Gastrocnemius medialis (tissue), 4 donors: ENCODE measurements at regions not wholly inside any gene's neighbourhood (a gene's known extent, or its start where the extent isn't known, plus 50 kb on each side); places are given as distances from the start of the nearest gene placed in this dataset.

ENCODE experiments used
- POLR2A ChIP-seq, 2 donors: fragments of 450-650 bp; IDR thresholded peaks; one replicate each; pipeline ENCODE4 v1.6.1; 2017; ENCODE audit warnings: antibody characterized with exemption in 2 of 2, mild to moderate bottlenecking in 2 of 2, moderate library complexity in 2 of 2
- TF ChIP-seq, protein P1 (sequence below), 5 experiments: fragments of 450-650 bp in 3 of 5; fragments of 200-600 bp in 2 of 5; sonication (generic) in 2 of 5; IDR thresholded peaks in 4 of 5; conservative IDR thresholded peaks in 1 of 5; 1 replicate in 4 of 5; 2 replicates in 1 of 5; pipeline ENCODE4 v1.5.1; 2016 to 2019; ENCODE audit warnings: antibody characterized with exemption in 5 of 5, mild to moderate bottlenecking in 3 of 5, moderate library complexity in 3 of 5

DNA sequence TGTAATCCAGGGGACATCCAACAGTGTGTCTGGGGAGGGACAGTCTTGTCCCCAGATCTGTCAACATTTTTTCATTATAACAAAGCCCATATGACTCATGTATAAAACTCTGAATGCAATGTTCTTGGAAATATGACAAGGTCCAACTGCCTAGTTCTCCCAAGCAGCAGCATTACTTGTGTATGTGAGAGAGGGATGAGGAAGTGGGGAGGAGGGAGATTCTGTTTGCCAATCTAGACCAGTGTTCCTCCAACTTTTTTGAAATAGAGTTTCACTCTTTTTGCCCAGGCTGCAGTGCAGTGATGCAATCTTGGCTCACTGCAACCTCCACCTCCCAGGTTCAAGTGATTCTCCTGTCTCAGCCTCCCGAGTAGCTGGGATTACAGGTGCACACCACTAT, 394.8 kb downstream of the DHX35 start:
- no peak for TF ChIP-seq POLR2A (IDR thresholded peaks at IDR 0.05)
- TF ChIP-seq, protein P1, sequence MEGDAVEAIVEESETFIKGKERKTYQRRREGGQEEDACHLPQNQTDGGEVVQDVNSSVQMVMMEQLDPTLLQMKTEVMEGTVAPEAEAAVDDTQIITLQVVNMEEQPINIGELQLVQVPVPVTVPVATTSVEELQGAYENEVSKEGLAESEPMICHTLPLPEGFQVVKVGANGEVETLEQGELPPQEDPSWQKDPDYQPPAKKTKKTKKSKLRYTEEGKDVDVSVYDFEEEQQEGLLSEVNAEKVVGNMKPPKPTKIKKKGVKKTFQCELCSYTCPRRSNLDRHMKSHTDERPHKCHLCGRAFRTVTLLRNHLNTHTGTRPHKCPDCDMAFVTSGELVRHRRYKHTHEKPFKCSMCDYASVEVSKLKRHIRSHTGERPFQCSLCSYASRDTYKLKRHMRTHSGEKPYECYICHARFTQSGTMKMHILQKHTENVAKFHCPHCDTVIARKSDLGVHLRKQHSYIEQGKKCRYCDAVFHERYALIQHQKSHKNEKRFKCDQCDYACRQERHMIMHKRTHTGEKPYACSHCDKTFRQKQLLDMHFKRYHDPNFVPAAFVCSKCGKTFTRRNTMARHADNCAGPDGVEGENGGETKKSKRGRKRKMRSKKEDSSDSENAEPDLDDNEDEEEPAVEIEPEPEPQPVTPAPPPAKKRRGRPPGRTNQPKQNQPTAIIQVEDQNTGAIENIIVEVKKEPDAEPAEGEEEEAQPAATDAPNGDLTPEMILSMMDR (IDR thresholded peaks at IDR 0.05 in 4 of 5, conservative IDR thresholded peaks at IDR 0.05 in 1 of 5), result no peak
